ENCODE measurements at regions not wholly inside any gene's neighbourhood (a gene's known extent, or its start where the extent isn't known, plus 50 kb on each side); places are given as distances from the start of the nearest gene placed in this dataset.

DNA sequence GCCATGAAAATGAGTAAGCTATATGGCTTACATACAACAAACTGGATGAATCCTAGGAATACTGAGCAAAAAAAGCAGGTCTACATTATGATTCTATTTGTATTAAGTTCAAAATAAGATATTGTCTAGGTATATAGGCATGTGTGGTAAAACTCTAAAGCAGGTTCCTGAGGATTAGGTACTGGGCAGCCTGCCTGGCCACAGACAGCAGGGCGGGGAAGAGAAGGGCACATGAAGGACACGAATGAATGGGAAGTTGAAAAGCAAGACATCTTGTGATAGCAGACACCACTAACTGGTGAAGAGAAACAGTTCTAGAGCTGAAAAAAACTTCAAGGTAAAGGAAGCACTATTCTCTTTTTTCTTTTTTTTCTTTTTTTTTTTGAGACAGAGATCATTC is 72.6 kb upstream of the SLC4A11 start:
- Histone ChIP-seq H2AFZ (ENCODE audit: low read length, unreplicated experiment) (no peak overlapping the region), H3K79me2 (ENCODE audit: control insufficient read depth, insufficient read depth, low read length, unreplicated experiment) (no peaks in the 10 kb centered on the region), H3K27ac (ENCODE audit: low read depth, low read length) (no peak overlapping the region), H3K27me3 (ENCODE audit: insufficient read depth, low read length) (no peaks in the 10 kb centered on the region), H3K36me3 (ENCODE audit: insufficient read depth, low read length) (peaks cover 19% of the 10 kb centered on the region), H3K4me1 (ENCODE audit: control insufficient read depth, insufficient read depth, low read length, unreplicated experiment) (peaks cover 13% of the 10 kb centered on the region), H3K4me3 (ENCODE audit: low read depth, low read length) (no peak overlapping the region)

DNA sequence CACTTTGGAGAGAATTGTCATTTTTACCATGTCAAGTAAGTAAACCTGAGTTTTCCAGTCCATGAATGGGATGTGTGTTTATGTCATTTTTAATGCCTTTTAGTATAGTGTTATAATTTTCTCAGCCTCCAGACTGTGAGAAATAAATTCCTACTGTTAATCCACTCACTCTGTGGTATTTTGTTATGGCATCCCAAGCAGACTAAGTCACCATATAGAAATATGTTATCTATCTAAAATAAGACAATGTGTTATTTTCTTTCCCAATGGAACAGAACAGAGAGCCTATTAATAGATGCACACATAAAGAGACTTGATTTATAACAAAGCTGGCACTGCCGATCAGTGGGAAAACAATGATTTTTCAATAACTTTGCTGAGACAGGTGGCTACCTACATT is 70.2 kb upstream of the SLC4A11 start:
- Histone ChIP-seq H3K27me3 (ENCODE audit: insufficient read depth, low read length) (no peaks in the 10 kb centered on the region), H3K4me1 (ENCODE audit: control insufficient read depth, insufficient read depth, low read length, unreplicated experiment) (peaks cover 9% of the 10 kb centered on the region), H3K36me3 (ENCODE audit: insufficient read depth, low read length) (peaks cover 16% of the 10 kb centered on the region), H3K27ac (ENCODE audit: low read depth, low read length) (no peak overlapping the region), H3K4me3 (ENCODE audit: low read depth, low read length) (no peak overlapping the region), H2AFZ (ENCODE audit: low read length, unreplicated experiment) (no peak overlapping the region), H3K79me2 (ENCODE audit: control insufficient read depth, insufficient read depth, low read length, unreplicated experiment) (no peaks in the 10 kb centered on the region)

DNA sequence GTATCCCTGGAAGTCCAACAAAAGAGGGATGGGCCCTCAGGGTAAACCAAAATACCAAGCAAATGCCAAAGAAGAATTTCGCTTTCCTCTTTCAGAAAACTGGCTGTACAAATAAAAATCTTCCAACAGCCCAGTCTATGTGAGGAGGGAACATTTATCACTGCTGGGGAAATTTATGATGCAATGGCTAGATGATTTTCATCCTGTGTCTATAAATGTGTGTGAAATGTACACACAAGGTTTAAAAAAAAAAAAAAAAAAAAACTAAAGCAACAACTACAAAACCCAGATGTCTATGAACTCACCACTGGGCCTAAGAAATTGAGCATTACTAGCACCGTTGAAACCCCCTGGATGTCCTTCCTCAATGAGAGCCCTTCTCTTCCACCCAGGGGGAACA is 68.7 kb upstream of the SLC4A11 start:
- no peak overlapping the region for H2AFZ ChIP-seq (ENCODE audit: low read length, unreplicated experiment)
- H3K27me3 ChIP-seq (ENCODE audit: insufficient read depth, low read length), result no peaks in the 10 kb centered on the region
- H3K4me3 ChIP-seq (ENCODE audit: low read depth, low read length), result no peak overlapping the region
- H3K27ac ChIP-seq (ENCODE audit: low read depth, low read length), result no peak overlapping the region
- peaks cover 20% of the 10 kb centered on the region for H3K36me3 ChIP-seq (ENCODE audit: insufficient read depth, low read length)
- no peaks in the 10 kb centered on the region for H3K79me2 ChIP-seq (ENCODE audit: control insufficient read depth, insufficient read depth, low read length, unreplicated experiment)
- H3K4me1 ChIP-seq (ENCODE audit: control insufficient read depth, insufficient read depth, low read length, unreplicated experiment), result peaks cover 1% of the 10 kb centered on the region

DNA sequence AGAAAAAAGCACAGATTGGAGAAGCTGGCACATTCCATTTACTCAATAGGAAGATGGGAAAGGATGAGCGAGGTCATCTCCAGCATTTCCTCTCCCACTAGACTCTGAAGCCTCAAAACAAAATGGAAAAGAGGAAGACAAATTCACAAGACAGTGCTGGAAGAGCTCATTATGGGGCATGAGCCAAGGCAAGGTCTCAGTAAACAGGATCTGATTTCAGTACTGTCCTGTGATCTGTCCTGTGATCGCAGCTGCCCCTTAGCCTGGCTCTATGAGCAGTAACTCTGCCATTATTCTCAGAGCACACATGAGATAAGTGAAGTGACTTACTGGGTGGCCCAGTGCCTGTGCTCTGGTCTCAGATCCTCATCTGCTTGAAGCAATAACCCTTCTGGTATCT is 68.1 kb upstream of the SLC4A11 start:
- Histone ChIP-seq H3K27ac (ENCODE audit: low read depth, low read length) (no peak overlapping the region), H3K36me3 (ENCODE audit: insufficient read depth, low read length) (peaks cover 20% of the 10 kb centered on the region), H3K79me2 (ENCODE audit: control insufficient read depth, insufficient read depth, low read length, unreplicated experiment) (no peaks in the 10 kb centered on the region), H3K4me3 (ENCODE audit: low read depth, low read length) (no peak overlapping the region), H3K27me3 (ENCODE audit: insufficient read depth, low read length) (no peaks in the 10 kb centered on the region), H2AFZ (ENCODE audit: low read length, unreplicated experiment) (no peak overlapping the region), H3K4me1 (ENCODE audit: control insufficient read depth, insufficient read depth, low read length, unreplicated experiment) (no peaks in the 10 kb centered on the region)

DNA sequence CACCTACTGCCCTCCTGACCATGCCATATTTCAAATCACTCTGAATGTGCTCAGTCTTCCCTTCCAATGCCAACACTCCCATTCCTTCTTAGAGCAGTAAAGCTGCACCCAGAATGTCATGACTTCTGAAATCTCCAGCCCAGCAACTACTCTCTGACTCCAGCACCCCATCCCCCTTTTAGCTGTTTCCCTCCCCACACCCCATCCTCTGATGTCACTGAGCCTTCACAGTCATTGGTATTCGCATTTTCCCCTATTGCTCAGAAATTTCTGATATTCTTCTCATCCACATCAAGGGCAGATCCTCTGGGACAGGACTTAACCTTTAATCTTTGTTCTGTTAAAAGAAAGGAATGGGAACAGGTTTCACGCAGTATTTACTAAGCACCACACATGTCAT is 67.1 kb upstream of the SLC4A11 start:
- H3K4me1 ChIP-seq (ENCODE audit: control insufficient read depth, insufficient read depth, low read length, unreplicated experiment), result no peaks in the 10 kb centered on the region

DNA sequence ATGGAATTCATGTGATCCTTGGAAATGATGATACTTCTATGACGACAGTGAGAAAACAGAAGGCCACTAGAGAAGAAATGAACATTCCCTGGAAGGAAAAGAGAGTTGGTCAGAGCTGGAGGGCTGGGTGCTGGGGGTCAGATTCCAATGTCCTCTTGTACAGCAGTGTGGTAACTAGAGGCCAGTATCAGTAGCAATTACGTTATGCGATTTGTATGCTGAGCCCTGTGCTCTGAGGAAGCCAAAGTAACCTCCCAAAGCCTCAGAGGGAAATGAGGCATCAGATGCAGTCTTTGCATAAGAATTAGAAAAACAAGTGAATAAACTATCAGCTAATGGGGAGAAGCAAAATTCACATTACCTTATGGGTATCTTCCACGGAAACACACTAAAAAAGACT is 65.5 kb upstream of the SLC4A11 start:
- Histone ChIP-seq H3K36me3 (ENCODE audit: insufficient read depth, low read length) (peaks cover 11% of the 10 kb centered on the region), H3K4me3 (ENCODE audit: low read depth, low read length) (no peak overlapping the region), H3K4me1 (ENCODE audit: control insufficient read depth, insufficient read depth, low read length, unreplicated experiment) (no peaks in the 10 kb centered on the region), H3K27ac (ENCODE audit: low read depth, low read length) (no peak overlapping the region), H3K79me2 (ENCODE audit: control insufficient read depth, insufficient read depth, low read length, unreplicated experiment) (no peaks in the 10 kb centered on the region), H3K27me3 (ENCODE audit: insufficient read depth, low read length) (no peaks in the 10 kb centered on the region), H2AFZ (ENCODE audit: low read length, unreplicated experiment) (no peak overlapping the region)

More for the DNA sequence above, 67.1 kb upstream of the SLC4A11 start:
- Histone ChIP-seq H3K79me2 (ENCODE audit: control insufficient read depth, insufficient read depth, low read length, unreplicated experiment) (no peaks in the 10 kb centered on the region), H3K27me3 (ENCODE audit: insufficient read depth, low read length) (no peaks in the 10 kb centered on the region), H3K27ac (ENCODE audit: low read depth, low read length) (no peak overlapping the region), H2AFZ (ENCODE audit: low read length, unreplicated experiment) (no peak overlapping the region), H3K4me3 (ENCODE audit: low read depth, low read length) (no peak overlapping the region), H3K36me3 (ENCODE audit: insufficient read depth, low read length) (peaks cover 14% of the 10 kb centered on the region)

DNA sequence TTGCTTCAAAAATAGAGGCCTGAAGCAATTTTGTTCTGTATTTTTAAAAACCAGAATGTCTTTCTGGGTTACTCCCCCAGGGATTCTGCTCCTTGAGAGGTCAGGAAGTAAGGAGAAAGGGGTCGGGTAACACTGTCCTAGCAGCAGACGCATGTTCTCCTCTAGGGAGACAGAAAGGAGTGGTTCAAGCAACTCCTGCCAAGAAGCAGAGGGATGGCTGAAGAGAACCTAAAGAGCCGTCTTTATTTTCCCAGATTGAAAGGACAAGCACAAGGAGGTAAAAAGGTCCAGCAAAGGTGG is 58.0 kb upstream of the SLC4A11 start:
- Histone ChIP-seq H3K4me1 (ENCODE audit: control insufficient read depth, insufficient read depth, low read length, unreplicated experiment) (no peaks in the 10 kb centered on the region), H3K27me3 (ENCODE audit: insufficient read depth, low read length) (no peaks in the 10 kb centered on the region), H3K79me2 (ENCODE audit: control insufficient read depth, insufficient read depth, low read length, unreplicated experiment) (no peaks in the 10 kb centered on the region), H3K4me3 (ENCODE audit: low read depth, low read length) (no peak overlapping the region), H3K36me3 (ENCODE audit: insufficient read depth, low read length) (no peaks in the 10 kb centered on the region), H2AFZ (ENCODE audit: low read length, unreplicated experiment) (no peak overlapping the region), H3K27ac (ENCODE audit: low read depth, low read length) (no peak overlapping the region)

DNA sequence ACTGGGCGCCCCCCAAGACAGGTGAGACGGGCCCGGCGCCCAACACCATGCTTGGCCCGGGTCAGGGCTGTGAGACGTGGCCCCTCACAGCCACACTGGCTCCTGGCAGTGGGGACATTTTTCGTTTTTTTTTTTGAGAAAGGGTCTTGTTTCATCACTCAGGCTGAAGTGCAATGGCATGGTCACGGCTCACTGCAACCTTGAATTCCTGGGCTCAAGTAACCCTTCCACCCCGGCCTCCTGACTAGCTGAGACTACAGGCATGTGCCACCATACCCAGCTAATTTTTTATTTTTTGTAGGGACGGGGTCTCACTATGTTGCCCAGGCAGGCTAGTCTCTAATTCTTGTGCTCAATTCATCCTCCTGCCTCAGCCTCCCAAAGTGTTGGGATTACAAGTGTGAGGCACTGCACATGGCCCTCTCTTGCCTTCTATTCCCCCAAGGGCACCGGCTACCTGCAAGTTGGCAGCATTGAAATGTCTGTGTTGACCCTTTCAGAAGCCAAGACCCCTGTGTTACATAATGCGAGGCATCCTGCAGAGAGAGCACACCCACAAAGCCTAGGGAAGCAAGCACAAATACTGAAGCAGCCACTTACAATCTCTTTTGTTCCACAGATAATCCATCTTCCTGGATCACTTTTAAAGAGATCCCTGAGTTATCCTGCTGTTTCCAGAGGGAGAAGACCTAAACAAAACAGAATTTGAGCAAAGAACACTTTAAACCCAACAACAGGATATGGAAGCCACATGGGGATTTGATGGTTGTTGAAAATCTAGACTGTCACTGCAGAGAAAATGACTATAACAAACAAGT is 57.5 kb upstream of the SLC4A11 start:
- Histone ChIP-seq H3K4me1 (ENCODE audit: control insufficient read depth, insufficient read depth, low read length, unreplicated experiment) (no peaks in the 10 kb centered on the region), H2AFZ (ENCODE audit: low read length, unreplicated experiment) (no peak overlapping the region), H3K36me3 (ENCODE audit: insufficient read depth, low read length) (no peaks in the 10 kb centered on the region), H3K4me3 (ENCODE audit: low read depth, low read length) (no peak overlapping the region), H3K27ac (ENCODE audit: low read depth, low read length) (no peak overlapping the region), H3K27me3 (ENCODE audit: insufficient read depth, low read length) (no peaks in the 10 kb centered on the region), H3K79me2 (ENCODE audit: control insufficient read depth, insufficient read depth, low read length, unreplicated experiment) (no peaks in the 10 kb centered on the region)
